AG09309 (cell line): ENCODE measurements at regions not wholly inside any gene's neighbourhood (a gene's known extent, or its start where the extent isn't known, plus 50 kb on each side); places are given as distances from the start of the nearest gene placed in this dataset.

Source experiments
- DNase-seq: peaks from one replicate; pipeline ENCODE4 v3.0.0-alpha.2; 2010; ENCODE audit warnings: low read depth
- H3K4me3 ChIP-seq: 2 replicates; pipeline ENCODE4 v1.5.1; 2011; ENCODE audit warnings: mild to moderate bottlenecking, low read depth, low read length, moderate library complexity; ENCODE audit not compliant: control insufficient read depth
- CTCF ChIP-seq: IDR thresholded peaks from 2 replicates; pipeline ENCODE4 v1.5.1; 2011; ENCODE audit warnings: mild to moderate bottlenecking, low read depth, low read length, inconsistent platforms; ENCODE audit not compliant: insufficient read depth, control insufficient read depth; ENCODE audit errors: missing control alignments

DNA sequence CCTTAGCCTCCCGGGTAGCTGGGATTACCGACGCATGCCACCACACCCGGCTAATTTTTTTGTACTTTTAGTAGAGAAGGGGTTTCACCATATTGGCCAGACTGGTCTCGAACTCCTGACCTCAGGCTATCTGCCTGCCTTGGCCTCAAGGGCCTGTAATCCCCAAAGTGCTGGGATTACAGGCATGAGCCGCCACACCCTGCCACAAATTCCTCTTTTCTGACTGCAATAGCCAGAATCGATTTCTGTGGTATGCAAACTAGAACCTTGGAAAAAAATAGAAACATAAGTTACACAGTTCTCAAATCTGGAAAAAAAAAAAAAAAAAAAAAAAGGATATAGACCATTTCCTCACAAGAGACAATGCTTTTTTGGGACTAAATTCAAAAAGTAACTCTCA, 184.6 kb upstream of the EGLN3 start:
- TF ChIP-seq CTCF: no peak
- no peak for DNase-seq
- no peak overlapping the region for H3K4me3 ChIP-seq

DNA sequence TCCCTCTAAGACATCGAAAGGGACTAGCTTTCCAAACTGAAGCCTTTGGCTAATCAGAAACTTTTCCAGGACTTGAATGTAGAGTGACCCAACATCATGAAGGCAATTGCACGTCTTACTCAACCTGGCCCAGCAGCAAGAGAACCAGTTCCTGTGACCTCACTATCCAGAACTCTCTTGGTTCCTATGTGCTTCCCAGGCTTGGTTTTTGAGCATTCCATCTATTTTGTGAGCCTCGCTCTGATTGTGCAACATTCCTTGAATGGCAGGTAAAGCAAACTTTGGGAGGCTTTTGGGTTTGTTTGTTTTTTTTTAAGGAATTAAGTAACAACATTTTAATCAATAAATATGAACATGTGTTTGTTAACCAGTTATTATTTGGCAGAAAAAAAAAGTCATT, 183.6 kb upstream of the EGLN3 start:
- DNase-seq: no peak
- no peak for TF ChIP-seq CTCF

DNA sequence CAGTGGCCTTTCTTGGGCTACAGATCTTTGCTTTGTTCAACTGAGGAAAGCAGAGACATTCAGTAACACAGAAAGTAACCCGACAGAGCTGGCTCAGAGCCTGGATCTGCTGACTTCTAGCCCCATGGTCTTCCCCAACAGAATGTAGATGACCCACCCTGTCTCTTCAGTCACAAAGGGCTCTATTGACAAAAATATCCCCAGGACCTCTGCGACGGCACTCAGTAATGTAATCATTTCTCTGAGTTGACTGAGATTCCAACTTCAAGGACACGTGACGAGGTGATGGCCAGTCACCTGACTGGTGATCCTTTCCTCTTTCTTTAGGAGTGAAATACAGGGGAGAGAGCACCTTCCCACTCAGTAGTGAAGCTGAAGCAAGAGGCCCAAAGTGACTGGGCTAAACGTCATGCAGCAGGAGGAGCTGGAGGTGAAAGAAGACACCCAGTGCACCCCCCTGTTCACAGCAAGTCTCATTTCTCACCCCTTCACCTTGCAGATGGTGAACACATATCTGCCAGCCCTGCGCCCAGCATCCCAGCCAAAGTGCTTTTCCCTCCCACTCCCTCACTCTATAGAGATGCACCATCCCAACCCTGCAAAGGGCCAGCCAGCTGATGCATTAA, 179.2 kb upstream of the EGLN3 start:
- DNase-seq: no peak
- no peak overlapping the region for H3K4me3 ChIP-seq
- TF ChIP-seq CTCF: no peak

More for the DNA sequence above, 183.6 kb upstream of the EGLN3 start:
- H3K4me3 ChIP-seq: no peak overlapping the region

- no peak for DNase-seq
- no peak for TF ChIP-seq CTCF
Measured at GRCh38 chr14:34128665-34129064, 177.8 kb upstream of the EGLN3 start.

GRCh38 chr14:34126586-34126985, 175.7 kb upstream of the EGLN3 start:
- no peak for TF ChIP-seq CTCF
- DNase-seq: no peak
- no peak overlapping the region for H3K4me3 ChIP-seq

More at GRCh38 chr14:34128665-34129064, 177.8 kb upstream of the EGLN3 start:
- no peak overlapping the region for H3K4me3 ChIP-seq

DNA sequence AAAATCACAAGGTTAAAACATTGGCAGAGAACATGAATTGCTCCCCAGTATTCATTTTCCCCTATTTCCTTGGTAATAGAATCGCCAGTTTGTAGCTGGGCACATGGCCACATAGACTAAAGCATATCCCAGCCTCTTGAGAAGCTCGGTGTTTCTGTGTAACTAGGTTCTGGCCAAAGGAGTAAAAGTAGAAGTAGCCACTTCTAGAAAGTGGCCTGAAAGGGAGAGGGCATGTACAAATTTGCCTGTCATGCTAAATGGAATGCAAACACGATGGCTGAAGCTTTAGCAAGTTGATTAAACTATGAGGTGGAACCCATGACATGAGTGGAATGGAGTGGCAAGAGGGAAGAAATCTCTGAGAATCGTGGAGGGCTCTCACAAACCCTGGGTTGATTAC, 173.7 kb upstream of the EGLN3 start:
- no peak for TF ChIP-seq CTCF
- DNase-seq: no peak
- H3K4me3 ChIP-seq: no peak overlapping the region
